Neural cell (in vitro differentiated cells): ENCODE measurements at regions not wholly inside any gene's neighbourhood (a gene's known extent, or its start where the extent isn't known, plus 50 kb on each side); places are given as distances from the start of the nearest gene placed in this dataset.

Source experiments
- H2AFZ ChIP-seq: fragments of 200-600, 300-800 bp; sonication (generic), shearing (Covaris generic); 2 replicates; pipeline ENCODE4 v1.6.0; 2014; ENCODE audit warnings: low read depth, mild to moderate bottlenecking, antibody characterized with exemption, low read length, moderate library complexity
- H3F3A ChIP-seq: fragments of 200-600 bp; shearing (Covaris generic); 2 replicates; pipeline ENCODE4 v1.6.1; 2016; ENCODE audit warnings: mild to moderate bottlenecking, moderate library complexity, mixed read lengths, antibody characterized with exemption, low read length; ENCODE audit not compliant: insufficient read depth, poor library complexity, severe bottlenecking
- H3K27ac ChIP-seq: fragments of 200-600, 300-800 bp; sonication (generic), shearing (Covaris generic); 2 replicates; pipeline ENCODE4 v1.5.1; 2014; ENCODE audit warnings: mild to moderate bottlenecking, low read length, moderate library complexity
- H3K27me3 ChIP-seq: fragments of 300-800, 200-600 bp; sonication (generic), shearing (Covaris generic); 2 replicates; pipeline ENCODE4 v1.6.0; 2014; ENCODE audit warnings: mild to moderate bottlenecking, low read depth, low read length, moderate library complexity; ENCODE audit not compliant: insufficient read depth
- H3K36me3 ChIP-seq: fragments of 300-800, 200-600 bp; sonication (generic), shearing (Covaris generic); 2 replicates; pipeline ENCODE4 v1.5.1; 2014; ENCODE audit warnings: mild to moderate bottlenecking, antibody characterized with exemption, low read length, moderate library complexity; ENCODE audit not compliant: insufficient read depth
- H3K4me2 ChIP-seq: fragments of 300-800, 200-600 bp; sonication (generic), shearing (Covaris generic); 2 replicates; pipeline ENCODE4 v1.6.0; 2014; ENCODE audit warnings: mild to moderate bottlenecking, low read length
- H3K4me3 ChIP-seq: fragments of 300-800, 200-600 bp; sonication (generic), shearing (Covaris generic); 2 replicates; pipeline ENCODE4 v1.5.1; 2014; ENCODE audit warnings: mild to moderate bottlenecking, low read length, moderate library complexity
- H3K79me2 ChIP-seq: fragments of 200-600 bp; shearing (Covaris generic); replicated peaks from 2 replicates; pipeline ENCODE4 v1.6.0; 2014; ENCODE audit warnings: mild to moderate bottlenecking, low read length, moderate library complexity; ENCODE audit not compliant: insufficient read depth
- H3K9ac ChIP-seq: fragments of 300-800, 200-600 bp; sonication (generic), shearing (Covaris generic); 2 replicates; pipeline ENCODE4 v1.6.1; 2016; ENCODE audit warnings: mild to moderate bottlenecking, low read length, mixed read lengths
- H3K9me2 ChIP-seq: fragments of 200-600 bp; shearing (Covaris generic); 2 replicates; pipeline ENCODE4 v1.6.1; 2016; ENCODE audit warnings: mild to moderate bottlenecking, low read length, mixed read lengths; ENCODE audit not compliant: insufficient read depth
- H3K9me3 ChIP-seq: fragments of 200-600, 300-800 bp; sonication (generic), shearing (Covaris generic); 2 replicates; pipeline ENCODE4 v1.6.1; 2016; ENCODE audit warnings: mild to moderate bottlenecking, mixed run types, low read length, moderate library complexity, mixed read lengths
- H4K20me1 ChIP-seq: fragments of 200-600 bp; shearing (Covaris generic); 2 replicates; pipeline ENCODE4 v1.6.1; 2016; ENCODE audit warnings: mild to moderate bottlenecking, mixed run types; ENCODE audit not compliant: insufficient read depth
- CTCF ChIP-seq: fragments of 450-650 bp; IDR thresholded peaks from 2 replicates; pipeline ENCODE4 v1.5.1; 2014; ENCODE audit warnings: antibody characterized with exemption, mild to moderate bottlenecking, moderate library complexity; ENCODE audit not compliant: poor library complexity, severe bottlenecking
- EP300 ChIP-seq: fragments of 450-650 bp; conservative IDR thresholded peaks from 2 replicates; pipeline ENCODE4 v1.6.1; 2014; ENCODE audit warnings: antibody characterized with exemption, mild to moderate bottlenecking, moderate library complexity; ENCODE audit not compliant: poor library complexity, severe bottlenecking
- EZH2 ChIP-seq: fragments of 200-600, 300-800 bp; shearing (Covaris generic), sonication (generic); IDR thresholded peaks from 2 replicates; pipeline ENCODE4 v1.6.1; 2014; ENCODE audit warnings: antibody characterized with exemption, low read length, borderline replicate concordance, mild to moderate bottlenecking; ENCODE audit not compliant: insufficient read depth, poor library complexity, severe bottlenecking
- MXI1 ChIP-seq: fragments of 450-650 bp; conservative IDR thresholded peaks from 2 replicates; pipeline ENCODE4 v1.6.1; 2014; ENCODE audit warnings: antibody characterized with exemption, mild to moderate bottlenecking; ENCODE audit not compliant: poor library complexity, severe bottlenecking
- POLR2AphosphoS5 ChIP-seq: IDR thresholded peaks from 2 replicates; pipeline ENCODE4 v1.6.1; 2012
- RAD21 ChIP-seq: fragments of 450-650 bp; conservative IDR thresholded peaks from 2 replicates; pipeline ENCODE4 v1.6.1; 2014; ENCODE audit warnings: antibody characterized with exemption, mild to moderate bottlenecking, moderate library complexity
- REST ChIP-seq: IDR thresholded peaks from 2 replicates; pipeline ENCODE4 v1.6.1; 2012; ENCODE audit warnings: borderline replicate concordance
- SMC3 ChIP-seq: fragments of 450-650 bp; conservative IDR thresholded peaks from 2 replicates; pipeline ENCODE4 v1.6.1; 2014; ENCODE audit warnings: antibody characterized with exemption, mild to moderate bottlenecking, moderate library complexity; ENCODE audit not compliant: poor library complexity
- TAF1 ChIP-seq: IDR thresholded peaks from 2 replicates; pipeline ENCODE4 v1.6.1; 2012; ENCODE audit warnings: low read depth

- no peak overlapping the region for H3K4me2 ChIP-seq
- H3K9ac ChIP-seq = no peak overlapping the region
- no peaks in the 10 kb centered on the region for H3K27me3 ChIP-seq
- no peak overlapping the region for H2AFZ ChIP-seq
- no peaks in the 10 kb centered on the region for H3K79me2 ChIP-seq
- TF ChIP-seq CTCF (no peak), EZH2 (no peak), MXI1 (no peak), TAF1 (no peak)
- no peaks in the 10 kb centered on the region for H3K9me3 ChIP-seq
- H3K9me2 ChIP-seq = no peaks in the 10 kb centered on the region
- no peaks in the 10 kb centered on the region for H4K20me1 ChIP-seq
- no peak overlapping the region for H3K4me3 ChIP-seq
- no peaks in the 10 kb centered on the region for H3K36me3 ChIP-seq
- H3F3A ChIP-seq = no peaks in the 10 kb centered on the region
- no peak overlapping the region for H3K27ac ChIP-seq
Observed at GRCh38 chr4:41373221-41373620, 116.5 kb downstream of the UCHL1 start.

- H3K4me3 ChIP-seq = no peak overlapping the region
- no peaks in the 10 kb centered on the region for H4K20me1 ChIP-seq
- no peaks in the 10 kb centered on the region for H3K79me2 ChIP-seq
- H3K27me3 ChIP-seq = no peaks in the 10 kb centered on the region
- no peaks in the 10 kb centered on the region for H3K9me2 ChIP-seq
- H3K27ac ChIP-seq = no peak overlapping the region
- no peak overlapping the region for H3K9ac ChIP-seq
- H2AFZ ChIP-seq = no peak overlapping the region
- no peaks in the 10 kb centered on the region for H3K9me3 ChIP-seq
- TF ChIP-seq SMC3 (no peak), MXI1 (no peak), RAD21 (no peak), REST (no peak), CTCF (no peak), TAF1 (no peak), EP300 (no peak), POLR2AphosphoS5 (no peak), EZH2 (no peak)
- H3K4me2 ChIP-seq = no peak overlapping the region
- H3K36me3 ChIP-seq = no peaks in the 10 kb centered on the region
- no peaks in the 10 kb centered on the region for H3F3A ChIP-seq
Observed at GRCh38 chr4:41374490-41374889, 117.8 kb downstream of the UCHL1 start.
